ENCODE measurements at regions not wholly inside any gene's neighbourhood (a gene's known extent, or its start where the extent isn't known, plus 50 kb on each side); places are given as distances from the start of the nearest gene placed in this dataset.

DNA sequence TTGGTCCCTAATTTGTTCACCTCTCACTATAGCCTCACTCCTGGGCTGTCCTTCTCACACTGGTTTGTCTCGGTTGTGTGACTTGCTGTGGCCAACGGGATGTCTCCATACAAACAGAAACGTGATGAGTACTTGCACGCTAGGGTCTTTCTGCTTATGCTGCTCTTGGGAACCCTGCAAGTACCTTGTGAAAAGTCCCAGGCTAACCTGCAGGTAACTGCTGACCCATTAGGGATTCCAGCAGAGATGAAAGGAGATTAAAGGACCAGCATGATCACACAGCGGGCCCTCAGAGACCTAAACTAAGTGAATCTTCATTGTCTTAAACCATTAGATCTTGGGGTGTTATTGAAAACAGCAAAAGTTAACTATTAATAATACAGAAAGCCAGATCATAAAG lies 562.8 kb upstream of the GOT2 start:
- DNase-seq (ENCODE audit: insufficient read length) (no peak), FAIRE-seq (no peak)
- TF ChIP-seq POLR2A (IDR thresholded peaks at IDR 0.05; ENCODE audit: low read depth, low read length) (no peak), POLR2AphosphoS5 (IDR thresholded peaks at IDR 0.05; ENCODE audit: low read depth, low read length) (no peak), TAF1 (IDR thresholded peaks at IDR 0.05; ENCODE audit: borderline replicate concordance, low read depth, low read length) (no peak)

DNA sequence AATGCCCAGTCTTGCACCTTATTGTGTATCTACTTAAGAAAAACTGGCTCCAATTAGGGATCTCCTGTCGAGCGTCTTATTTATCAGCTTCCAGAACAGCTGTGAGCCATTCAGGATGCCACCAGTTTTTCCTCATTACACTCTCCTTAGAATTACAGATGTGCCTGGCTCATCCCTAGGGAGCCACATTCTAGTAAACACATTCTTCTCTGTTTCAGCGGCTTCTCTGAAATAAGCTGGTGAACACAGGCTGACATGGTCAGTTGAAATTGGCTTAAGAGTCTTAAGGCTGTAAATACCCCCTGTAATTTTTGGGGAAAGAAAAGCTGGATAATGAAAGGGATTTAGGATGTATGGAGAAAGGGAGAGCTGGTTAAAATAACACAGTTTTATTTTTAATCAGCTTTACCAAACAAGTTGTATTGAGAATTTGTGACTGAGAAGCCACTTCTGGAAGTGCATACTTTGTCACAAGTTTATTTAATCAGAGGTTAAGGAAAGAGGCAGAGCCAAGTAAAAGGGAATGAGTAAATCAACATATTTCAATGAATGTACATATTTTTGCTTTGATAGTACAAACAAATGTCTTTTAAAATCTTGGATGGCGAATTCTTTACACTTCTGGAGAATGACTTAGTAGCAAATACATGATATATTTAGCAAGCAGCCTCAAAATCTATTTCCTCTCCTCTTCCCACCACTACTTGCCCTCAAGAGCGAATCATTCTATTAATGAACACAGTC lies 562.0 kb upstream of the GOT2 start:
- FAIRE-seq (no peak), DNase-seq (ENCODE audit: insufficient read length) (no peak)
- no peak for TF ChIP-seq POLR2A (IDR thresholded peaks at IDR 0.05; ENCODE audit: low read depth, low read length)
- no peak for TF ChIP-seq TAF1 (IDR thresholded peaks at IDR 0.05; ENCODE audit: borderline replicate concordance, low read depth, low read length)
- no peak for TF ChIP-seq POLR2AphosphoS5 (IDR thresholded peaks at IDR 0.05; ENCODE audit: low read depth, low read length)

DNA sequence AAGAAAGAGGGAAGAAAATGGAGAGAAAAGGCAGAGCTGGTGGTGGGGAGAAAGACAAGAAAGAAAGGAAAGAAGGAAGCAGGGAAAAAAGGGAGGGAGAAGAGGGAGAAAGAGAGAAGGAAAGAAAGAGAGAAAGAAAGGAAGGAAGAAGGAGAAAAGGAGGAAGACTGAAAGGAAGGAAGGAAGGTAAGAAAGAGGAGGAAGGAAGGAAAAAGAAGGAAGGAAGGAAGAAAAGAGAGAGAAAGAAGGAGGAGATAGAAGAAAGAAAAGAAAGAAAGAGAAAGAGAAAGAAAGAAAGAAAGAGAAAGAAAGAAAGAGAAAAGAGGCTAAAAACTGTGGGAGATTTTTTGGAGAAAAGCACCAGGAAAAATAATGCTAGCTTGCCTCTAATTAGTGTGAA lies 561.4 kb upstream of the GOT2 start:
- FAIRE-seq (no peak), DNase-seq (ENCODE audit: insufficient read length) (no peak)
- TF ChIP-seq POLR2A (IDR thresholded peaks at IDR 0.05; ENCODE audit: low read depth, low read length) = no peak
- no peak for TF ChIP-seq POLR2AphosphoS5 (IDR thresholded peaks at IDR 0.05; ENCODE audit: low read depth, low read length)
- no peak for TF ChIP-seq TAF1 (IDR thresholded peaks at IDR 0.05; ENCODE audit: borderline replicate concordance, low read depth, low read length)

DNA sequence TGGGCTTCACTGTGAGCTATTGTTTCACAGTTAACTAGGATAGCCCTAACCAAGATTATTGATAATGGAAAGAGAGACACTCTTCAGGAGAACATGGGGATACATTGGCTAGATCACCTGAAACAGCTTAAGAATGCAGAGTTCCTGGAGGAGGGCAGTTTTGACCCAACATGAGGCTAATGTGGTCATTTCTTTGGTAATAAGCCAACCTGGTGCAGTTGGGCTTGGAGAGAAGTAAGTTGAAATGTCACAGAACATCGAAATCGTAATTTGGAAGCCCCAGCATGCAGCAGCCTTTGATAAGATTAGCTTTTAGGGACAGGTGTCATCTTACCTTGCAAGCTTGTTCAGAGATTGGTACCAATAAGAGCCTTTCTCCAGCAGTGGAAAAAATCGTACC lies 556.6 kb upstream of the GOT2 start:
- FAIRE-seq = no peak
- no peak for TF ChIP-seq POLR2AphosphoS5 (IDR thresholded peaks at IDR 0.05; ENCODE audit: low read depth, low read length)
- no peak for TF ChIP-seq TAF1 (IDR thresholded peaks at IDR 0.05; ENCODE audit: borderline replicate concordance, low read depth, low read length)
- TF ChIP-seq POLR2A (IDR thresholded peaks at IDR 0.05; ENCODE audit: low read depth, low read length) = no peak

DNA sequence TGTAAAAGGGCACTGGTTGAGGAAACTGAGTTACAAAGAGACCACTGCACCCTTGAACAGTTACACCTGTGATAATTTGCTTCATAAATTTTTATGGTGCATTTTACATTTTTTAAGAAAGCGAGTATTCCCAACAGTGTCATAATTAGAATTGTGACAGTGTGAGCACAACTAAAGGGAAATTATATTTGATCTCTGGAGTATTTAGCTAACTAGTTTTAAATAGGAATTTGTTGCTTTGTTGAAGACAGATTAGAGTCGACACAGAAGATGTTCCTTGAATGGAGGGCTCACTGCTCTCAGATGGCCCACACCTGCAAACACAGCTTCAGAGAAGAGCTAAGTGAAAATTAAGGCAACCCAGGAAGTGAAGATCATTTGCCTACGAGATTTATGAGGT lies 555.0 kb upstream of the GOT2 start:
- FAIRE-seq (no peak), DNase-seq (ENCODE audit: insufficient read length) (no peak)
- TF ChIP-seq TAF1 (IDR thresholded peaks at IDR 0.05; ENCODE audit: borderline replicate concordance, low read depth, low read length) = no peak
- TF ChIP-seq POLR2AphosphoS5 (IDR thresholded peaks at IDR 0.05; ENCODE audit: low read depth, low read length) = no peak
- TF ChIP-seq POLR2A (IDR thresholded peaks at IDR 0.05; ENCODE audit: low read depth, low read length) = no peak

More for the DNA sequence above, 556.6 kb upstream of the GOT2 start:
- no peak for DNase-seq (ENCODE audit: insufficient read length)

DNA sequence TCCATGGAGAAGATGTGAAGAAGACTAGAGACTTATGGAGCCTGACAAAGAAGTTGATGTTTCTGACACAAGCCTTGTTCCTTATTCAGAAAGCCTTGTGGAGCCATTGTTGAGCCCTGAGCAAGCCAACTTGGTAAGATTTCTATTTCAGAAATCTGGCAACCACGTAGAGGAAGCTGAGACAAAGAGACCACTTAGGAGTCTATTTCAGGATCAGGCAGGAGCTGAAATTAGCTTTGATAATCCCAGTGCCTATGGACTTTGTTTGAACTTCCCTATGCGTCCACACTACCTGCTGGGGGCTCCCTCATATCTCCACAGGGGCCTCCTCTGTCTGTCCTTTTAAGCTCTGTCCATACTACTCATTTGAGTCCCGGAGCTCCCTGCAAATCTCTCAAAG lies 540.0 kb upstream of the GOT2 start:
- DNase-seq (ENCODE audit: insufficient read length) = no peak
- TF ChIP-seq POLR2AphosphoS5 (IDR thresholded peaks at IDR 0.05; ENCODE audit: low read depth, low read length) = no peak
- TF ChIP-seq POLR2A (IDR thresholded peaks at IDR 0.05; ENCODE audit: low read depth, low read length) = no peak
- no peak for FAIRE-seq

- TF ChIP-seq POLR2AphosphoS5 (IDR thresholded peaks at IDR 0.05; ENCODE audit: low read depth, low read length) = no peak
- no peak for TF ChIP-seq POLR2A (IDR thresholded peaks at IDR 0.05; ENCODE audit: low read depth, low read length)
- TF ChIP-seq TAF1 (IDR thresholded peaks at IDR 0.05; ENCODE audit: borderline replicate concordance, low read depth, low read length) = no peak
- FAIRE-seq (no peak), DNase-seq (ENCODE audit: insufficient read length) (no peak)
Measured at GRCh38 chr16:59263955-59264354, 529.8 kb upstream of the GOT2 start.

GRCh38 chr16:59260892-59261291 lies 526.8 kb upstream of the GOT2 start:
- FAIRE-seq = no peak
- TF ChIP-seq POLR2AphosphoS5 (IDR thresholded peaks at IDR 0.05; ENCODE audit: low read depth, low read length) (no peak), POLR2A (IDR thresholded peaks at IDR 0.05; ENCODE audit: low read depth, low read length) (no peak)
- no peak for DNase-seq (ENCODE audit: insufficient read length)

DNA sequence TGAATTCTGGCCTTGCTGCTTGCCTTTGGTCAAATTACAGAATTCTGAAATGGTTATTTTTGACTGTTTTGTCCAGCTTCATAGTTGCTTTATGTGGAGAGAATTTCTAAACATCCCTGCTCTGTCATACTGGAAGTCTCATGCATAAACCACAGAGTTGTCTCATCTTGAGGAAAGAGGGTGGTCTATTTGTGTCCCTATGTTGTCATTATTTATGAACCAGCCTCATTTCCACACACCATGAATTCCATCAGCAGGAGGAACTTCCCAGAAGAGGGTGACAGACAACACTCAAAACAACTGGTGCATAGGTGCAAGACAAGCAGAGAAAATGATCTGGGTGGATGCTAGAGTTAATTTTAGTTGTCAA lies 525.8 kb upstream of the GOT2 start:
- FAIRE-seq (no peak), DNase-seq (ENCODE audit: insufficient read length) (no peak)
- no peak for TF ChIP-seq POLR2A (IDR thresholded peaks at IDR 0.05; ENCODE audit: low read depth, low read length)
- TF ChIP-seq TAF1 (IDR thresholded peaks at IDR 0.05; ENCODE audit: borderline replicate concordance, low read depth, low read length) = no peak
- TF ChIP-seq POLR2AphosphoS5 (IDR thresholded peaks at IDR 0.05; ENCODE audit: low read depth, low read length) = no peak

DNA sequence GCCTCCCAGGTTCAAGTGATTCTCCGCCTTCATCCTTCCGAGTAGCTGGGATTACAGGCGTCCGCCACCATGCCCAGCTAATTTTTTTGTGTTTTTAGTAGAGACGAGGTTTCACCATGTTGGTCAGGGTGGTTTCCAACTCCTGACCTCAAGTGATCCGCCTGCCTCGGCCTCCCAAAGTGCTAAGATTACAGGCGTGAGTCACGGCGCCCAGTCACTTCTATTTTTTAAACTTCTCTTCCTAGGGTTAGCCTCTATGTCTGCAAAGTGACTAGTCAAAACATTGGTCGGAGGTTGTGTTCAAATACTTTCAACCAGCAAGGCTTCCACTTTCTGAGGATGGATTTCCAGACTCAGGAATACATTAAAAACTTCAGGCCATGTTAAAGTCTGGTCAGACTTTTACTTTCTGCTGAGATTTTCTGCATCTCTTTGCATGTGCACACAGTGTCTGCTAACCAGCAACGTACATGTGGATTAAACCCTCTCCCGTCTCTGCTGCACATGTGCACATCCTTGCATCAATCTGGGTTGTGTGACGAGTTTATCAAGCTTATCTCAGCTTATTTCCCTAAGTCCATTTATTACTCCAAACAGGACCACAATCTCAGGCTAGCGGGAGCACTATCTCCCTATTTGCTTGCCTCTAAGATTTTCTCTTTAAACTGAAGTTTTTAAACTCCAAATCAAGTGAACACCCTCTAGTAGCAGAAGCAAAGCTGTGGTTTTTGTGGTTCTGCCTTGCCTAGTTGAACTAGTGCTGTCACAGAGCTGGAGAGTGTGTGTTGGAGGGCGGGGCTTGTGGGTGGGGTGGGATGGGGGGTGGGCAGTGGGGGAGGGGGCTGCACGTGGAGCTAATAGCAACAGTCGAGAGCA lies 525.2 kb upstream of the GOT2 start:
- TF ChIP-seq POLR2A (IDR thresholded peaks at IDR 0.05; ENCODE audit: low read depth, low read length) (no peak), POLR2AphosphoS5 (IDR thresholded peaks at IDR 0.05; ENCODE audit: low read depth, low read length) (no peak), TAF1 (IDR thresholded peaks at IDR 0.05; ENCODE audit: borderline replicate concordance, low read depth, low read length) (no peak)
- FAIRE-seq (no peak), DNase-seq (ENCODE audit: insufficient read length) (no peak)

DNA sequence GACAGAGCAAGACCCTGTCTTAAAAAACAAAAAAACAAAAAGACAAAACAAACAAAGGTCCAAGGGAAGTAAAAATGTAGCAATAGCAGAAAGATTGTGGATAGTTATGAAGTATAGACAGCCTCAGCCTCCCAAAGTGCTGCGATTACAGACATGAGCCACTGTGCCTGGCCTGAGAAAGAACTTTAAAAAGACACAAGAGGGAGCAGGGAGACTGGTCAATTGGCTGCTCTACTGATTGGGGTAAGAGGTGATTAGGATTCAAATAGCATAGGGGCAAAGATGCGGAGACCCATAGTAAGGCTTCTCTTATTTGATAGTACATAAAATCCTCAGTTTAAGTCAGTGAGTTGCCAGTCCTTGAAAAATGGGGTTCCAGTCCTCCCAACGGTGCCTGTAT lies 518.2 kb upstream of the GOT2 start:
- TF ChIP-seq POLR2AphosphoS5 (IDR thresholded peaks at IDR 0.05; ENCODE audit: low read depth, low read length) (no peak), TAF1 (IDR thresholded peaks at IDR 0.05; ENCODE audit: borderline replicate concordance, low read depth, low read length) (no peak), POLR2A (IDR thresholded peaks at IDR 0.05; ENCODE audit: low read depth, low read length) (no peak)
- FAIRE-seq (no peak), DNase-seq (ENCODE audit: insufficient read length) (no peak)

GRCh38 chr16:59249011-59249410 lies 514.9 kb upstream of the GOT2 start:
- TF ChIP-seq TAF1 (IDR thresholded peaks at IDR 0.05; ENCODE audit: borderline replicate concordance, low read depth, low read length) (no peak), POLR2A (IDR thresholded peaks at IDR 0.05; ENCODE audit: low read depth, low read length) (no peak), POLR2AphosphoS5 (IDR thresholded peaks at IDR 0.05; ENCODE audit: low read depth, low read length) (no peak)
- DNase-seq (ENCODE audit: insufficient read length) (no peak), FAIRE-seq (no peak)

All from GM12892 (cell line).